CD14-positive monocyte (primary cell): ENCODE measurements at regions not wholly inside any gene's neighbourhood (a gene's known extent, or its start where the extent isn't known, plus 50 kb on each side); places are given as distances from the start of the nearest gene placed in this dataset.

Source experiments
- DNase-seq, 3 donors: peaks; one replicate each; pipeline ENCODE4 v3.0.0-alpha.2; 2011 to 2022
- H2AFZ ChIP-seq: 2 replicates; pipeline ENCODE4 v1.6.0; 2012; ENCODE audit warnings: mild to moderate bottlenecking, low read depth, low read length, inconsistent platforms; ENCODE audit not compliant: insufficient read depth, poor library complexity, severe bottlenecking
- H3K27ac ChIP-seq, 2 donors: 1 replicate in 1 of 2; 2 replicates in 1 of 2; pipeline ENCODE4 v1.5.1; 2012 to 2013; ENCODE audit warnings: low read length in 2 of 2, control low read depth in 1 of 2, inconsistent platforms in 1 of 2, low read depth in 1 of 2, mild to moderate bottlenecking in 1 of 2
- H3K27me3 ChIP-seq, 2 donors: one replicate each; pipeline versions ENCODE4 v1.6.0 to v1.6.1; 2011 to 2013; ENCODE audit warnings: low read length in 2 of 2; ENCODE audit not compliant: control insufficient read depth in 2 of 2, insufficient read depth in 2 of 2
- H3K36me3 ChIP-seq, 2 donors: replicated peaks in 1 of 2; 1 replicate in 1 of 2; 2 replicates in 1 of 2; pipeline versions ENCODE4 v1.5.1 to v1.6.1; 2012 to 2013; ENCODE audit warnings: low read length in 2 of 2, control low read depth in 1 of 2, inconsistent platforms in 1 of 2, mild to moderate bottlenecking in 1 of 2; ENCODE audit not compliant: insufficient read depth in 2 of 2, control insufficient read depth in 1 of 2
- H3K4me1 ChIP-seq, 2 donors: 1 replicate in 1 of 2; 2 replicates in 1 of 2; pipeline versions ENCODE4 v1.5.1 to v1.6.1; 2012 to 2013; ENCODE audit warnings: low read length in 2 of 2, control low read depth in 1 of 2, inconsistent platforms in 1 of 2, mild to moderate bottlenecking in 1 of 2, moderate library complexity in 1 of 2; ENCODE audit not compliant: insufficient read depth in 2 of 2, control insufficient read depth in 1 of 2
- H3K4me2 ChIP-seq: replicated peaks from 2 replicates; pipeline ENCODE3; 2012; ENCODE audit warnings: low read length, moderate library complexity, mild to moderate bottlenecking; ENCODE audit not compliant: poor library complexity, severe bottlenecking; ENCODE audit errors: extremely low read depth
- H3K4me3 ChIP-seq, 3 experiments: fragments of 200-600 bp in 1 of 3; sonication (generic) in 1 of 3; replicated peaks in 1 of 3; 1 replicate in 2 of 3; 2 replicates in 1 of 3; pipeline ENCODE4 v1.5.1; 2011 to 2013; ENCODE audit warnings: low read length in 3 of 3, mild to moderate bottlenecking in 3 of 3, control low read depth in 2 of 3, low read depth in 2 of 3, inconsistent platforms in 1 of 3, moderate library complexity in 1 of 3
- H3K79me2 ChIP-seq: 2 replicates; pipeline ENCODE4 v1.6.0; 2012; ENCODE audit warnings: mild to moderate bottlenecking, control low read depth, inconsistent platforms, low read length, moderate library complexity; ENCODE audit not compliant: insufficient read depth
- H3K9ac ChIP-seq: 2 replicates; pipeline ENCODE4 v1.6.0; 2017; ENCODE audit warnings: low read length, mild to moderate bottlenecking; ENCODE audit not compliant: insufficient read depth, poor library complexity, severe bottlenecking
- H3K9me3 ChIP-seq, 2 donors: replicated peaks in 1 of 2; 1 replicate in 1 of 2; 2 replicates in 1 of 2; pipeline versions ENCODE4 v1.5.1 to v1.6.1; 2012 to 2013; ENCODE audit warnings: low read length in 2 of 2, control low read depth in 1 of 2; ENCODE audit not compliant: control insufficient read depth in 1 of 2, insufficient read depth in 1 of 2
- H4K20me1 ChIP-seq: 2 replicates; pipeline ENCODE4 v1.6.0; 2012; ENCODE audit warnings: mild to moderate bottlenecking, low read length, control low read depth, moderate library complexity; ENCODE audit not compliant: insufficient read depth
- H3K27ac Mint-ChIP-seq, 7 donors: one replicate each; pipeline ENCODE4 v1.8.0; 2020; ENCODE audit warnings: mild to moderate bottlenecking in 7 of 7, mixed read lengths in 7 of 7, moderate library complexity in 6 of 7, inconsistent platforms in 2 of 7
- H3K27me3 Mint-ChIP-seq, 3 donors: one replicate each; pipeline ENCODE4 v1.8.0; 2021 to 2022; ENCODE audit warnings: low read depth in 3 of 3, mild to moderate bottlenecking in 3 of 3, mixed read lengths in 3 of 3, moderate library complexity in 3 of 3, inconsistent platforms in 1 of 3
- H3K36me3 Mint-ChIP-seq, 2 donors: one replicate each; pipeline ENCODE4 v1.8.0; 2020; ENCODE audit warnings: mixed read lengths in 2 of 2, inconsistent platforms in 1 of 2, mild to moderate bottlenecking in 1 of 2
- H3K4me1 Mint-ChIP-seq: one replicate; pipeline ENCODE4 v1.8.0; 2020; ENCODE audit warnings: mild to moderate bottlenecking, mixed read lengths
- H3K4me3 Mint-ChIP-seq, 2 donors: one replicate each; pipeline ENCODE4 v1.8.0; 2020; ENCODE audit warnings: mild to moderate bottlenecking in 2 of 2, mixed read lengths in 2 of 2, moderate library complexity in 1 of 2
- H3K9me3 Mint-ChIP-seq, 7 donors: one replicate each; pipeline ENCODE4 v1.8.0; 2020 to 2022; ENCODE audit warnings: mixed read lengths in 7 of 7, mild to moderate bottlenecking in 6 of 7, moderate library complexity in 6 of 7, inconsistent platforms in 2 of 7
- WGBS: methylation state at CpG from one replicate; pipeline ENCODE4 v1.1.5; 2013; ENCODE audit warnings: missing lambda C conversion rate; ENCODE audit not compliant: insufficient coverage; 5-methylcytosine and 5-hydroxymethylcytosine counted together
- intact Hi-C, 2 donors: fragments of 100-400 bp; cut with micrococcal nuclease; formaldehyde crosslinking; loops; one replicate each; pipeline versions ENCODE4 v1.15.0 to v1.15.1; 2023
- TF ChIP-seq, protein P1 (sequence below): fragments of 200-600 bp; IDR thresholded peaks from one replicate; pipeline ENCODE4 v1.8.0; 2022; ENCODE audit warnings: antibody characterized with exemption, mild to moderate bottlenecking

DNA sequence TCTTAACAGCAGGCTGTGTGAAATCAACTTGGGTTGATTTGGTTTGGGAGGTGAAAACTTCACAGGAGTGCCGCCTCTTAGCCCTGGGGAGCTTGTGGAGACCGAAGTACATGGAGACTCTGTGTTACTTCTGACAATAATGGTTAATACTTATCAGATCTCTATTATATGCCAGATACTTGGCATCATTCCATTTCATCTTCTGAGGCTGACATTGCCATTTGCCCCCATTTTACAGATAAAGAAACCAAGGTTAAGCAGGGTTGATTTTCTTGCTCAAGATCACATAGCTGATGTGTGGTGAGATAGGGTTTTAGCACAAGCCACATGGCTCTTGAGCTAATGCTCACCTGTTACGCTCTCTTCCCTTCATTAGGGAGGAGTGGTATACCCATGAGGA, 150.6 kb upstream of the FAM13C start:
- no peak overlapping the region for H3K4me2 ChIP-seq
- peaks cover 0 to 3% (median 0%) of the 10 kb centered on the region in 3 donors for H3K27me3 Mint-ChIP-seq
- H3K4me3 Mint-ChIP-seq = no peak overlapping the region
- H3K27ac ChIP-seq = no peak overlapping the region
- no peaks in the 10 kb centered on the region for H3K4me1 ChIP-seq
- no peak overlapping the region for H3K4me3 ChIP-seq
- no peak overlapping the region for H2AFZ ChIP-seq
- H3K27me3 ChIP-seq = no peaks in the 10 kb centered on the region
- no peaks in the 10 kb centered on the region for H3K36me3 Mint-ChIP-seq
- H3K27ac Mint-ChIP-seq = no peak overlapping the region
- no peaks in the 10 kb centered on the region for H3K36me3 ChIP-seq
- TF ChIP-seq, protein P1, sequence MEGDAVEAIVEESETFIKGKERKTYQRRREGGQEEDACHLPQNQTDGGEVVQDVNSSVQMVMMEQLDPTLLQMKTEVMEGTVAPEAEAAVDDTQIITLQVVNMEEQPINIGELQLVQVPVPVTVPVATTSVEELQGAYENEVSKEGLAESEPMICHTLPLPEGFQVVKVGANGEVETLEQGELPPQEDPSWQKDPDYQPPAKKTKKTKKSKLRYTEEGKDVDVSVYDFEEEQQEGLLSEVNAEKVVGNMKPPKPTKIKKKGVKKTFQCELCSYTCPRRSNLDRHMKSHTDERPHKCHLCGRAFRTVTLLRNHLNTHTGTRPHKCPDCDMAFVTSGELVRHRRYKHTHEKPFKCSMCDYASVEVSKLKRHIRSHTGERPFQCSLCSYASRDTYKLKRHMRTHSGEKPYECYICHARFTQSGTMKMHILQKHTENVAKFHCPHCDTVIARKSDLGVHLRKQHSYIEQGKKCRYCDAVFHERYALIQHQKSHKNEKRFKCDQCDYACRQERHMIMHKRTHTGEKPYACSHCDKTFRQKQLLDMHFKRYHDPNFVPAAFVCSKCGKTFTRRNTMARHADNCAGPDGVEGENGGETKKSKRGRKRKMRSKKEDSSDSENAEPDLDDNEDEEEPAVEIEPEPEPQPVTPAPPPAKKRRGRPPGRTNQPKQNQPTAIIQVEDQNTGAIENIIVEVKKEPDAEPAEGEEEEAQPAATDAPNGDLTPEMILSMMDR = no peak
- H4K20me1 ChIP-seq = no peaks in the 10 kb centered on the region
- no peak overlapping the region for H3K9ac ChIP-seq
- no peak for DNase-seq
- H3K9me3 ChIP-seq = no peaks in the 10 kb centered on the region
- no CpG with 5 or more reads among the region's 3 CpGs for WGBS
- no peaks in the 10 kb centered on the region for H3K4me1 Mint-ChIP-seq
- peaks cover 0 to 2% (median 0%) of the 10 kb centered on the region in 7 donors for H3K9me3 Mint-ChIP-seq
- no peaks in the 10 kb centered on the region for H3K79me2 ChIP-seq
- intact Hi-C loops = no loop called here

DNA sequence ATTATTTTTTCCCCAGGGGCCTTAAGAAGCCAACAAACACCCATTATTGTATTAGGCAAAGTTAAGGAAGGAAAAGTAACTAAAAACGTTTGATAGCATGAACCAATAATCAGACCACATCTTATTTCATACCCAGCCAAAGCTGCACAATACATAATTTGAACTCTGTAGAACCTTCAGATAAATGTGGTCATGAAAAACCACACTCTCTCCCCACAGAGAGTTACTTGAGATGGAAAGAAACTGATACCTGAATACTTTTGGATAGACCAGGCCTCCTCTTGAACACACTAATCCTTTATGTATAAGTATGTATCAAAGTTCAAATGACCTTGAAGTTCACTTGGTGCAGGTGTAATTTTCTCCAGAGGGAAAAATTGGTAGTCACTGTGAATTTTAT, 146.6 kb upstream of the FAM13C start:
- Histone ChIP-seq H3K36me3 (no peaks in the 10 kb centered on the region), H4K20me1 (no peaks in the 10 kb centered on the region), H3K4me3 (no peak overlapping the region), H2AFZ (no peak overlapping the region), H3K4me1 (no peaks in the 10 kb centered on the region), H3K27me3 (no peaks in the 10 kb centered on the region), H3K79me2 (no peaks in the 10 kb centered on the region), H3K27ac (no peak overlapping the region), H3K9ac (no peak overlapping the region), H3K9me3 (no peaks in the 10 kb centered on the region), H3K4me2 (no peak overlapping the region)
- Mint-ChIP-seq H3K27ac (no peak overlapping the region), H3K4me1 (no peaks in the 10 kb centered on the region), H3K9me3 (peaks cover 0 to 2% (median 2%) of the 10 kb centered on the region in 7 donors), H3K36me3 (no peaks in the 10 kb centered on the region), H3K4me3 (no peak overlapping the region), H3K27me3 (peaks cover 0 to 2% (median 0%) of the 10 kb centered on the region in 3 donors)
- WGBS = no CpG with 5 or more reads among the region's 1 CpG
- intact Hi-C loops = no loop called here
- DNase-seq = no peak
- TF ChIP-seq, protein P1 = no peak
